Gastrocnemius medialis (tissue), 4 donors: ENCODE measurements at regions not wholly inside any gene's neighbourhood (a gene's known extent, or its start where the extent isn't known, plus 50 kb on each side); places are given as distances from the start of the nearest gene placed in this dataset.

Experiments used
- POLR2A ChIP-seq, 2 donors: fragments of 450-650 bp; IDR thresholded peaks; one replicate each; pipeline ENCODE4 v1.6.1; 2017; ENCODE audit warnings: antibody characterized with exemption in 2 of 2, mild to moderate bottlenecking in 2 of 2, moderate library complexity in 2 of 2
- TF ChIP-seq, protein P1 (sequence below), 5 experiments: fragments of 450-650 bp in 3 of 5; fragments of 200-600 bp in 2 of 5; sonication (generic) in 2 of 5; IDR thresholded peaks in 4 of 5; conservative IDR thresholded peaks in 1 of 5; 1 replicate in 4 of 5; 2 replicates in 1 of 5; pipeline ENCODE4 v1.5.1; 2016 to 2019; ENCODE audit warnings: antibody characterized with exemption in 5 of 5, mild to moderate bottlenecking in 3 of 5, moderate library complexity in 3 of 5

DNA sequence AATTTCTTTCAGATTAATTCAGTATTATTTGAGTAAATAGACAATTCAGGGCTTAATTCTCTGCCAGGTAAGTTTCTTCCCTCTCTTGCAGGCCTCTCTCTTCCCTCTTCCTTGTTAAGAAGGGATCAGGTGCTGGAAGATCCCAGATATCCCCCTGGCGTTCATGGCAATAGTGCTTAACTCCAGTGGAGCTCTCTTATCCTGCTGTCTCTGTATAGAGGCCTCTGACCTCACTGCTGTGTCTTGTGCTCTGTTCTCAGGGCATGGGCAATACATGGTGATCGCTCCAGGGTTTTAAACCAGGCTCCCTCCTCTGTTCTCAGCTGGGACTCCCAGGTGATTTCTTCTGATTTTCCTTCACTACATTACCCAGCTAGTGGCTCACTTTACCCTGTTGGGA lies 226.8 kb downstream of the MC4R start:
- TF ChIP-seq POLR2A (IDR thresholded peaks at IDR 0.05), result no peak
- TF ChIP-seq, protein P1, sequence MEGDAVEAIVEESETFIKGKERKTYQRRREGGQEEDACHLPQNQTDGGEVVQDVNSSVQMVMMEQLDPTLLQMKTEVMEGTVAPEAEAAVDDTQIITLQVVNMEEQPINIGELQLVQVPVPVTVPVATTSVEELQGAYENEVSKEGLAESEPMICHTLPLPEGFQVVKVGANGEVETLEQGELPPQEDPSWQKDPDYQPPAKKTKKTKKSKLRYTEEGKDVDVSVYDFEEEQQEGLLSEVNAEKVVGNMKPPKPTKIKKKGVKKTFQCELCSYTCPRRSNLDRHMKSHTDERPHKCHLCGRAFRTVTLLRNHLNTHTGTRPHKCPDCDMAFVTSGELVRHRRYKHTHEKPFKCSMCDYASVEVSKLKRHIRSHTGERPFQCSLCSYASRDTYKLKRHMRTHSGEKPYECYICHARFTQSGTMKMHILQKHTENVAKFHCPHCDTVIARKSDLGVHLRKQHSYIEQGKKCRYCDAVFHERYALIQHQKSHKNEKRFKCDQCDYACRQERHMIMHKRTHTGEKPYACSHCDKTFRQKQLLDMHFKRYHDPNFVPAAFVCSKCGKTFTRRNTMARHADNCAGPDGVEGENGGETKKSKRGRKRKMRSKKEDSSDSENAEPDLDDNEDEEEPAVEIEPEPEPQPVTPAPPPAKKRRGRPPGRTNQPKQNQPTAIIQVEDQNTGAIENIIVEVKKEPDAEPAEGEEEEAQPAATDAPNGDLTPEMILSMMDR (IDR thresholded peaks at IDR 0.05 in 4 of 5, conservative IDR thresholded peaks at IDR 0.05 in 1 of 5), result no peak
